EH (cell line): ENCODE measurements at regions not wholly inside any gene's neighbourhood (a gene's known extent, or its start where the extent isn't known, plus 50 kb on each side); places are given as distances from the start of the nearest gene placed in this dataset.
"Not testable (repeated sequence)": the region's sequence is repeated elsewhere in the genome, so short reads cannot be mapped to it uniquely, and the experiment has no call there.

ENCODE experiments used
- DNase-seq: peaks from one replicate; pipeline ENCODE4 v3.0.0-alpha.2; 2015; ENCODE audit warnings: low read depth

GRCh38 chr10:78458983-78459638, 425.4 kb downstream of the RPS24 start:
- peak; percentile 82 for DNase-seq

- no peak for DNase-seq
These were observed 426.0 kb downstream of the RPS24 start for GRCh38 chr10:78459639-78460037.

GRCh38 chr10:78460204-78460603, 426.5 kb downstream of the RPS24 start:
- no peak for DNase-seq

- DNase-seq: no peak
These were observed 427.7 kb downstream of the RPS24 start for GRCh38 chr10:78461333-78461732.

GRCh38 chr10:78462176-78462575, 428.5 kb downstream of the RPS24 start:
- DNase-seq: no peak

GRCh38 chr10:78462726-78463228, 429.1 kb downstream of the RPS24 start:
- no peak for DNase-seq

GRCh38 chr10:78464118-78464855, 430.6 kb downstream of the RPS24 start:
- no peak for DNase-seq

- DNase-seq: no peak
These were observed 431.2 kb downstream of the RPS24 start for GRCh38 chr10:78464856-78465267.

GRCh38 chr10:78465431-78465830, 431.8 kb downstream of the RPS24 start:
- no peak for DNase-seq

- DNase-seq: no peak
These were observed 433.9 kb downstream of the RPS24 start for GRCh38 chr10:78467496-78468106.

GRCh38 chr10:78468731-78469130, 435.1 kb downstream of the RPS24 start:
- not testable (repeated sequence) for DNase-seq

GRCh38 chr10:78470267-78471103, 436.8 kb downstream of the RPS24 start:
- peak; percentile 11 for DNase-seq

GRCh38 chr10:78471326-78471722, 437.7 kb downstream of the RPS24 start:
- no peak for DNase-seq

- DNase-seq: no peak
These were observed 438.3 kb downstream of the RPS24 start for GRCh38 chr10:78471723-78472550.

GRCh38 chr10:78472551-78472890, 438.9 kb downstream of the RPS24 start:
- no peak for DNase-seq

GRCh38 chr10:78473006-78473405, 439.3 kb downstream of the RPS24 start:
- DNase-seq: no peak

- DNase-seq: no peak
These were observed 441.1 kb downstream of the RPS24 start for GRCh38 chr10:78474743-78475142.

- no peak for DNase-seq
These were observed 441.8 kb downstream of the RPS24 start for GRCh38 chr10:78475437-78475836.

- no peak for DNase-seq
These were observed 442.5 kb downstream of the RPS24 start for GRCh38 chr10:78476156-78476555.

- no peak for DNase-seq
These were observed 443.2 kb downstream of the RPS24 start for GRCh38 chr10:78476844-78477243.

- DNase-seq: no peak
These were observed 445.3 kb downstream of the RPS24 start for GRCh38 chr10:78478919-78479318.
